ENCODE measurements at regions not wholly inside any gene's neighbourhood (a gene's known extent, or its start where the extent isn't known, plus 50 kb on each side); places are given as distances from the start of the nearest gene placed in this dataset.

DNA sequence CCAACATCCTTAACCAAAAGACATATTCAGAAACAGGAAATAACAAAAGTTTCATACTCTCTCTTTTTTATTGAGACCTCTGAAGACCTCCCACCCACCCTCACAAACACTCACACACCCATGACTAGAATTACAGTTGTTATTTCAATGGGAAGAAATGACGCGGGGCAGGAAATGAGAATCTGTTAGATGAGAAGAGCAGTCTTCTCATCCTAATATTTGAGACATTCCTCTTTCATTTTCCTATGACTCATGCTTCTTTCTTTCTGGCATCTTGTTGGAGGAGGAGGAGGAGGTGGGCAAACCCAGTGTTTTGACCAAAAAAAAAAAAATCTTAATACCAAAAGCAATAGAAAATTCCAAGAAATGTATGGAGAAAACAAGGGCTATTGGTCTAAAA is 179.5 kb upstream of the TARS1 start:
- Histone ChIP-seq H3K27me3 (ENCODE audit: low read length) (no peaks in the 10 kb centered on the region), H4K20me1 (ENCODE audit: low read length) (no peaks in the 10 kb centered on the region), H3K9ac (ENCODE audit: low read length) (no peak overlapping the region), H3K27ac (ENCODE audit: low read length) (peak overlapping the region; percentile 41), H3K9me2 (replicated peaks; ENCODE audit: low read length) (no peaks in the 10 kb centered on the region), H2AFZ (ENCODE audit: low read length) (peak overlapping the region; percentile 41), H3F3A (ENCODE audit: low read length, unreplicated experiment) (no peaks in the 10 kb centered on the region), H3K36me3 (ENCODE audit: low read depth, low read length) (no peaks in the 10 kb centered on the region), H3K4me1 (ENCODE audit: insufficient read depth, low read length) (peaks cover 26% of the 10 kb centered on the region), H3K4me2 (ENCODE audit: low read length) (peak overlapping the region; percentile 23; the same call in 1 of the 2 replicates), H3K9me3 (ENCODE audit: low read length) (no peaks in the 10 kb centered on the region), H3K4me3 (ENCODE audit: low read length) (no peak overlapping the region), H3K79me2 (ENCODE audit: low read length) (no peaks in the 10 kb centered on the region)
- DNase-seq (peak; percentile 59), ATAC-seq (peak; percentile 27; the same call in 1 of the 2 replicates)
- POLR2A ChIA-PET (ENCODE audit: unreplicated experiment), result no interaction called here
- BruUV-seq (replicated peaks), result no TSS peak
- intact Hi-C loops (cut with micrococcal nuclease), result no loop called here
- TF ChIP-seq EZH2 (IDR thresholded peaks at IDR 0.05; ENCODE audit: low read length, unreplicated experiment) (no peak), CTCF (conservative IDR thresholded peaks at IDR 0.05; ENCODE audit: low read depth, low read length) (no peak), EZH2phosphoT487 (IDR thresholded peaks at IDR 0.05; ENCODE audit: borderline replicate concordance, low read length) (no peak)
- CTCF ChIA-PET, result no interaction called here

DNA sequence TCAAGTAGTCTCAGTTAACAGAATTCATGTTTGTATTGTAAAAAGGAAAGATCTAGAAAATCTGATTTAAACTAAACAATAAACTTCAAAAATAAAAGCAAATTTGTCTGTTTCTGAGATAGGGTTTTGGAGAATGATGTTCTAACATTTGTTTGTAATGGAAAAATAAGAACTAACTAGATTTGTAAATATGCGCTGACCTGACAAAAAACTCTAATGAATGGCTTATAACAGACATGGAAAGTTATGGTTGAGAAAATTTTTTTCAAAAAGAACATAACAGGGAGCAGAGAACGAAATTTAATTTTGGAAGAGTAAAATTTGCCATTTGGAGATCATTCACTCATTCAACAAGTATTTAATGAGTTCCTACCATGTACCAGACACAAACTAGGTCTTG is 179.0 kb upstream of the TARS1 start:
- Histone ChIP-seq H3K9ac (ENCODE audit: low read length) (no peak overlapping the region), H3K4me3 (ENCODE audit: low read length) (no peak overlapping the region), H3K27me3 (ENCODE audit: low read length) (no peaks in the 10 kb centered on the region), H3K27ac (ENCODE audit: low read length) (peak overlapping the region; percentile 2; the same call in 1 of the 2 replicates), H3K9me2 (replicated peaks; ENCODE audit: low read length) (no peaks in the 10 kb centered on the region), H3K4me1 (ENCODE audit: insufficient read depth, low read length) (peaks cover 26% of the 10 kb centered on the region), H3K36me3 (ENCODE audit: low read depth, low read length) (no peaks in the 10 kb centered on the region), H3K9me3 (ENCODE audit: low read length) (no peaks in the 10 kb centered on the region), H3F3A (ENCODE audit: low read length, unreplicated experiment) (no peaks in the 10 kb centered on the region), H3K4me2 (ENCODE audit: low read length) (0 out of 2 replicates have a peak overlapping the region, but pooled peaks have one; percentile 23), H2AFZ (ENCODE audit: low read length) (0 out of 2 replicates have a peak overlapping the region, but pooled peaks have one; percentile 41), H3K79me2 (ENCODE audit: low read length) (no peaks in the 10 kb centered on the region), H4K20me1 (ENCODE audit: low read length) (no peaks in the 10 kb centered on the region)
- ChIA-PET POLR2A (ENCODE audit: unreplicated experiment) (no interaction called here), CTCF (no interaction called here)
- DNase-seq (no peak), ATAC-seq (no peak)
- no peak for TF ChIP-seq EZH2 (IDR thresholded peaks at IDR 0.05; ENCODE audit: low read length, unreplicated experiment)
- TF ChIP-seq CTCF (conservative IDR thresholded peaks at IDR 0.05; ENCODE audit: low read depth, low read length), result no peak
- TF ChIP-seq EZH2phosphoT487 (IDR thresholded peaks at IDR 0.05; ENCODE audit: borderline replicate concordance, low read length), result no peak
- intact Hi-C loops (cut with micrococcal nuclease), result no loop called here
- no TSS peak for BruUV-seq (replicated peaks)

- H3K36me3 ChIP-seq (ENCODE audit: low read depth, low read length), result no peaks in the 10 kb centered on the region
- no peak overlapping the region for H3K4me3 ChIP-seq (ENCODE audit: low read length)
- intact Hi-C loops (cut with micrococcal nuclease), result no loop called here
- H3F3A ChIP-seq (ENCODE audit: low read length, unreplicated experiment), result no peaks in the 10 kb centered on the region
- ChIA-PET CTCF (no interaction called here), POLR2A (ENCODE audit: unreplicated experiment) (no interaction called here)
- H3K9me2 ChIP-seq (replicated peaks; ENCODE audit: low read length), result no peaks in the 10 kb centered on the region
- no peak overlapping the region for H2AFZ ChIP-seq (ENCODE audit: low read length)
- BruUV-seq (replicated peaks), result no TSS peak
- peaks cover 19% of the 10 kb centered on the region for H3K4me1 ChIP-seq (ENCODE audit: insufficient read depth, low read length)
- H3K79me2 ChIP-seq (ENCODE audit: low read length), result no peaks in the 10 kb centered on the region
- no peak overlapping the region for H3K4me2 ChIP-seq (ENCODE audit: low read length)
- DNase-seq (no peak), ATAC-seq (no peak)
- H4K20me1 ChIP-seq (ENCODE audit: low read length), result no peaks in the 10 kb centered on the region
- H3K27ac ChIP-seq (ENCODE audit: low read length), result no peak overlapping the region
- H3K9ac ChIP-seq (ENCODE audit: low read length), result no peak overlapping the region
- TF ChIP-seq EZH2 (IDR thresholded peaks at IDR 0.05; ENCODE audit: low read length, unreplicated experiment), result no peak
- TF ChIP-seq CTCF (conservative IDR thresholded peaks at IDR 0.05; ENCODE audit: low read depth, low read length), result no peak
- no peak for TF ChIP-seq EZH2phosphoT487 (IDR thresholded peaks at IDR 0.05; ENCODE audit: borderline replicate concordance, low read length)
- no peaks in the 10 kb centered on the region for H3K27me3 ChIP-seq (ENCODE audit: low read length)
- no peaks in the 10 kb centered on the region for H3K9me3 ChIP-seq (ENCODE audit: low read length)
These were observed 173.0 kb upstream of the TARS1 start for GRCh38 chr5:33267801-33268200.

All from PC-3 (cell line).